GM18868 (cell line): ENCODE measurements at regions not wholly inside any gene's neighbourhood (a gene's known extent, or its start where the extent isn't known, plus 50 kb on each side); places are given as distances from the start of the nearest gene placed in this dataset.
A peak's percentile ranks its signal among the peaks of the same experiment; 100 is the strongest.

Experiments
- ATAC-seq: cut with Tn5 transposase; IDR thresholded peaks from one replicate; pipeline ENCODE4 v1.9.1; 2021; ENCODE audit warnings: mild to moderate bottlenecking, moderate library complexity; ENCODE audit not compliant: unreplicated experiment

GRCh38 chr3:28940530-28940929 lies 340.3 kb upstream of the RBMS3 start:
- peak; percentile 90 for ATAC-seq

GRCh38 chr3:28940994-28941393 lies 339.9 kb upstream of the RBMS3 start:
- ATAC-seq = peak; percentile 9

- no peak for ATAC-seq
Observed at GRCh38 chr3:28947061-28947460, 333.8 kb upstream of the RBMS3 start.

- ATAC-seq = no peak
Observed at GRCh38 chr3:28947751-28948150, 333.1 kb upstream of the RBMS3 start.

GRCh38 chr3:28948685-28949084 lies 332.2 kb upstream of the RBMS3 start:
- ATAC-seq = no peak

GRCh38 chr3:28949580-28949979 lies 331.3 kb upstream of the RBMS3 start:
- no peak for ATAC-seq

GRCh38 chr3:28950614-28951013 lies 330.3 kb upstream of the RBMS3 start:
- no peak for ATAC-seq

- no peak for ATAC-seq
Observed at GRCh38 chr3:28951772-28952556, 328.9 kb upstream of the RBMS3 start.

- no peak for ATAC-seq
Observed at GRCh38 chr3:28958656-28959055, 322.2 kb upstream of the RBMS3 start.

GRCh38 chr3:28971156-28971555 lies 309.7 kb upstream of the RBMS3 start:
- no peak for ATAC-seq

GRCh38 chr3:28972921-28973320 lies 307.9 kb upstream of the RBMS3 start:
- ATAC-seq = peak; percentile 84

GRCh38 chr3:28973609-28974008 lies 307.3 kb upstream of the RBMS3 start:
- ATAC-seq = no peak

GRCh38 chr3:28978092-28978491 lies 302.8 kb upstream of the RBMS3 start:
- ATAC-seq = no peak

GRCh38 chr3:28980131-28980530 lies 300.7 kb upstream of the RBMS3 start:
- no peak for ATAC-seq

GRCh38 chr3:28980631-28981030 lies 300.2 kb upstream of the RBMS3 start:
- no peak for ATAC-seq

- ATAC-seq = peak; percentile 95
Observed at GRCh38 chr3:28982906-28983305, 298.0 kb upstream of the RBMS3 start.

- no peak for ATAC-seq
Observed at GRCh38 chr3:28986922-28987321, 293.9 kb upstream of the RBMS3 start.

- ATAC-seq = peak; percentile 92
Observed at GRCh38 chr3:28989646-28990089, 291.2 kb upstream of the RBMS3 start.

GRCh38 chr3:28994161-28994905 lies 286.5 kb upstream of the RBMS3 start:
- no peak for ATAC-seq

GRCh38 chr3:29004885-29005599 lies 275.8 kb upstream of the RBMS3 start:
- ATAC-seq = peak; percentile 100

- ATAC-seq = no peak
Observed at GRCh38 chr3:29005862-29006261, 275.0 kb upstream of the RBMS3 start.

- no peak for ATAC-seq
Observed at GRCh38 chr3:29011441-29011840, 269.4 kb upstream of the RBMS3 start.
